ENCODE measurements at regions not wholly inside any gene's neighbourhood (a gene's known extent, or its start where the extent isn't known, plus 50 kb on each side); places are given as distances from the start of the nearest gene placed in this dataset.
"Not testable (repeated sequence)": the region's sequence is repeated elsewhere in the genome, so short reads cannot be mapped to it uniquely, and the experiment has no call there.

DNA sequence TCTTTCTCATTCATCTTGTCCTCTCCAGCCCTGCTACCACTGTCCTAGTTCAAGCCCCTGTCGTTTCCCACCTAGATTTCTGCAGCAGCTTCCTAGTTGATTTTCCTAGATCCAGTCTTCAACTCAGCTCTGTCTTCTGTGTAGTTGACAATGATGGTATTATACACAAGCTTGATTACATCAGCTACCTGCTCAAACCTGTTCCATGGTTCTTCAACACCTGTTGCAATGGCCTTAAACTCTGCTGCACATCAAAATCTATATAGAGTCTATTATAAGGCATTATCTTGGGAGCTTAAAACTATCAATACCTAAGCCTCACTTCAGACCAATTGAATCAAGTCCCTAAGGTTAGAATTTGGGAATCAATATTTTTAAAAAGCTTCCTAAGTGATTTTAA is 71.7 kb upstream of the PELI2 start:
- DNase-seq (ENCODE audit: low read depth) = no peak

DNA sequence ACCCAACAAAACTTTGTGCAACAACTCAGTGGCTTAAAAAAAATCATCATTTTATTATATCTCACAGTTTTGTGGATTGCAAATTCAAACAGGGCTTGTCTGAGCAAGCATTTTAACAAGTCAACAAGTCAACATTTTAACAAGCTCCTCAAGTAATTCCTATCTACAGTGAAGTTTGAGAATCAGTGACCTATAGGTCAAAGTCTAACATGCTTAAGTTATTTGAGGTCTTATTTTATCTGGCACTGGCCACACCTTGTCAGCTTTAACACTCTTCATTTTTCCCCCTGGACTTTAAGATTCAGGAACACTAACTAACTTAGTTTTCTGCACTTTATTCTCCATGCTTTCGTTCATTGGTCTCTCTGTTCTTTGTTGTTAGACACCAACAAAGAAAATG is 71.2 kb upstream of the PELI2 start:
- DNase-seq (ENCODE audit: low read depth) = no peak

GRCh38 chr14:56049536-56049935 is 68.7 kb upstream of the PELI2 start:
- no peak for DNase-seq (ENCODE audit: low read depth)

- DNase-seq (ENCODE audit: low read depth) = no peak
Observed at GRCh38 chr14:56055511-56055910, 62.7 kb upstream of the PELI2 start.

DNA sequence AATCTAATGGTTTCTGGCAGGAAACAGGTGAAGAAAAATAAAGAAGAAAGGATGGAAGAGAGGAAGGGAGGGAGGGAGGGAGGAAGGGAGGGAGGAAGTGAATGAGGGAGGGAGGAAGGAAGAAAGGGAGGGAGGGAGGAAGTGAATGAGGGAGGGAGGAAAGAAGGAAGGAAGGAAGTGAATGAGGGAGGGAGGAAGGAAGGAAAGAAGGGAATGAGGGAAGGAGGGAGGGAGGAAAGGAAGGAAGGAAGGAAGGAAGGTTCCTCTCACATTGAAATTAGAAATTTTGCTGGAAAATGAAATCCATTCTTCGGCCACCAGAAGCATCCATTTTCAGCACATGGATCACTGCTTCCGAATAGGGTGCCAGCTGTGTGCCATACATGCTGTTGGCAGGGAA is 62.2 kb upstream of the PELI2 start:
- DNase-seq (ENCODE audit: low read depth) = no peak

DNA sequence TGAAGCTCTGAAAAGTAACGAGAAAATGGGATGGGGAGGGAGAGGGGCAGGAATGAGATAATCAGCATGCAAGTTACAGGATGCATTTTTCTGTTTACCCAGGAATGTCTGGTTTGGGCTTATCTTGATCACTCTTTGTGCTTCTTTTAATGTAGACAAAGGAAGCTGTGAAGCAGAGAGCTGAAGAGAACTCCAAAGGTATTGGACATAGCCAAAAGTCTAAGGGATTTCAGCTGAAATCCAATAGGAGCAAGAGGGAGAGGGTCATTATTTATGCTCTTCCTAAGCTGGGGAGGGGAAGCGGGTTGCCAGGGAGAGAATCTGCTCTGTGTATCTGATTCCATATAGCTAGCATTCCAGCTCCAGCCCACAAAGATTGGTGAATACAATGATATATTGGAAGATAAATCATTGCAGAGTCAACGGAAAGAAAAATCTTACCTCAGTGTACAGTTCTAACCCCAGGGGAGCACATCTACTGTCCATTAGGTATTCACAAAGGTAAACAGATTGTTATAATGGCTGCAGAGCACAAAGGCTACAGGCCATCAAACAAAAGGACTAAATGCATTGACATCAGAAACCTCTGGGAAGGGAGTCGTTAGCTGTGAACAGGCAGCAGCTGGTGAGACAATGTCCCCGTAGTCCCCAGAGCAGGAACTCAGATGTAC is 61.0 kb upstream of the PELI2 start:
- no peak for DNase-seq (ENCODE audit: low read depth)

DNA sequence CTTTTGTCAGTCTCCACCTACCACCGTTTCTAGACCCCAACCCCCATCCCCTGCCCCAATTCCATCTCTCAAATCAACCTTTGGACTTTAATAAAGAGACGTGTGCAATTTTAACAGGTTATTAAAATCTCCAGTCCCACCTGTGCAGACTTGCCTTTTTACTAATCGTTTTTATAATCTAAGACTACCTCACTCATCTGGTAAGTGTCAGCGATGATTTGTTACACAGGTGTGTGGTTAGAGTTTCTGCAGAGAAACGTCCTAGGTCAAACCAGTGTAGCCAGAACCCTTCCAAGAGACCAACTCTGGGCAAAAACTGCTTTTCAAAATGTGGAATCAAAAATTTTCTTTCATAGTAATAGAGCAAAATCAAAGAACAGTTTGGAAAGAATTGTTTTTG is 60.4 kb upstream of the PELI2 start:
- no peak for DNase-seq (ENCODE audit: low read depth)

- no peak for DNase-seq (ENCODE audit: low read depth)
Observed at GRCh38 chr14:56059054-56059453, 59.2 kb upstream of the PELI2 start.

- DNase-seq (ENCODE audit: low read depth) = no peak
Observed at GRCh38 chr14:56061051-56061450, 57.2 kb upstream of the PELI2 start.

DNA sequence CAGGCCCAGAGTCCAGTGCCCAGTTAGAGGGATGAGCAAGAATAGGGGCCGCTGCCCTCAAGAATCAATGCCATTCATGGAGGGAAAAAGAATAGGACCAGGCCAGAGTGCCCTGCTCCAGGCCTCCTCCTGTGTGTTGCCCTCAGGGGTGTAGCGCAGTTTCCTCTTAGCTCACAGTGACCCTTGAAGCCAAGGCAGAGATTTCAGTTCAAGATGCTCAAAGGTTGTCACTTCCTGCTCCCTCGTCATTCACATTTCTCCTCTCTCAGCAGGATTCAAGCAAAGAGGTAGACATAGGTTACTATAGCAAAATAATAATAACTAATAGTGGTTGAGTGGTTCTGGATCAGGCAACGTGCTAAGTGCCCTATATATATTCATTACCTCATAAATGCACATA is 55.1 kb upstream of the PELI2 start:
- no peak for DNase-seq (ENCODE audit: low read depth)

GRCh38 chr14:56064513-56064912 is 53.7 kb upstream of the PELI2 start:
- no peak for DNase-seq (ENCODE audit: low read depth)

DNA sequence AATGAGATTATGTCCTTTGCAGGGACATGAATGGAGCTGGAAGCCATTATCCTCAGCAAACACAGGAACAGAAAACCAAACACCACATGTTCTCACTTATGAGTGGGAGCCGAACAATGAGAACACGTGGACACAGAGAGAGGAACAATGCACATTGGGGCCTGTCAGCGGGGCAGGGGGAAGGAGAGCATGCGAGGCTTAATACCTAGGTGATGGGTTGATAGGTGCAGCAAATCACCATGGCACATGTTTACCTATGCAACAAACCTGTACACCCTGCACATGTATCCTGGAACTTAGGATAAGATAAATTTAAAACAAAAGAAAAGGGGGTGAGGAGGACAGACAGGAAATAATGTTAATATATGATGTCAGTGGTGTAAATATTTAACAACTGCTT is 53.0 kb upstream of the PELI2 start:
- not testable (repeated sequence) for DNase-seq (ENCODE audit: low read depth)

GRCh38 chr14:56065621-56066290 is 52.5 kb upstream of the PELI2 start:
- DNase-seq (ENCODE audit: low read depth) = no peak

All from stromal cell of bone marrow (primary cell).